ENCODE measurements at regions not wholly inside any gene's neighbourhood (a gene's known extent, or its start where the extent isn't known, plus 50 kb on each side); places are given as distances from the start of the nearest gene placed in this dataset.
A peak's percentile ranks its signal among the peaks of the same experiment; 100 is the strongest.

DNA sequence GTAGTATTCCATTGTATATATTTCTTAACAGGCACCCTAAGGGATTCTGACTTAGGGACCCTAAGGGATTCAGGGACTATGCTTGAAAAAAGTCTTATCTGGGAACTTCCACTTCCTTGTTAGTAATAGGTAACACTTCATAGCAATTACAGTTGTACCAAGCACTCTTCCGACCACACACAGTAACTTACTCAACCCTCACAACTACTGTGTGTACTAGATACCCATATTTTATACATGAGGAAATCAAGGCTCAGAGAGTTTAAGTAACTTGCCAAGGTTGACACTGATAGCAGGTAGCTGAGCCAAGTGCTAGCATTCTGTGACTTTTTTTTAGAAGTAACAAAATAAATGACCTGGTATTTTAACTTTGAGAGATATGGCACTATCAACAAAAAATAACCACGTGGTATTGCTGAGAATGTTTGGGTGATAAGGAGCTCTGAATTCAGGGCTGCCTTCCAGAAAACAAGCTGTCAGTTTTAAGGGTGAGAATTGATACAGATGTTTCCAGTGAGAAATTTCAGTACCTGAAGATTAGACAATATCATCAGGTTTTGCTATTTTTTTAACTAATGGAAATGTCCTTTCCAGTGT lies 210.3 kb upstream of the SUCLG2 start:
- TF ChIP-seq, protein P1, sequence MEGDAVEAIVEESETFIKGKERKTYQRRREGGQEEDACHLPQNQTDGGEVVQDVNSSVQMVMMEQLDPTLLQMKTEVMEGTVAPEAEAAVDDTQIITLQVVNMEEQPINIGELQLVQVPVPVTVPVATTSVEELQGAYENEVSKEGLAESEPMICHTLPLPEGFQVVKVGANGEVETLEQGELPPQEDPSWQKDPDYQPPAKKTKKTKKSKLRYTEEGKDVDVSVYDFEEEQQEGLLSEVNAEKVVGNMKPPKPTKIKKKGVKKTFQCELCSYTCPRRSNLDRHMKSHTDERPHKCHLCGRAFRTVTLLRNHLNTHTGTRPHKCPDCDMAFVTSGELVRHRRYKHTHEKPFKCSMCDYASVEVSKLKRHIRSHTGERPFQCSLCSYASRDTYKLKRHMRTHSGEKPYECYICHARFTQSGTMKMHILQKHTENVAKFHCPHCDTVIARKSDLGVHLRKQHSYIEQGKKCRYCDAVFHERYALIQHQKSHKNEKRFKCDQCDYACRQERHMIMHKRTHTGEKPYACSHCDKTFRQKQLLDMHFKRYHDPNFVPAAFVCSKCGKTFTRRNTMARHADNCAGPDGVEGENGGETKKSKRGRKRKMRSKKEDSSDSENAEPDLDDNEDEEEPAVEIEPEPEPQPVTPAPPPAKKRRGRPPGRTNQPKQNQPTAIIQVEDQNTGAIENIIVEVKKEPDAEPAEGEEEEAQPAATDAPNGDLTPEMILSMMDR (IDR thresholded peaks at IDR 0.05; ENCODE audit: low read depth, low read length), result no peak

DNA sequence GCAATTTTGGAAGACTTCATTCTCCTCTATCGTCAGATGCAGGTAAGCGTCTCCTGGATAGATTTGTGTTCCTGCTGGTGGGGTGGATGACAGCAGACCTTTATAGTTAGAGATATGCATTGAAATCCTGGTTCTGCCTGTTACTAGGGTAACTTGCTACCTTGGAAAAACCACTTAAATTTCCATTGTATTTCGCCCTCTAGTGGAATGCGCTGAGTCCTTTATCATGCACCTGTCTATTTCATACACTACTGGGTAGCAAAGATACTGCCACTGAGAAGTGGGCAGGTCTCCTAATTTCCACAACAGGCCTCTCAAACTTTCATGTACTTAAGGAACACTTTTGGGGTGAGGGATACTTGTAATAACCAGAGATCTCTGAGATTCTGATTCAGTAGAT lies 209.5 kb upstream of the SUCLG2 start:
- peak; percentile 26 for DNase-seq
- H3K36me3 ChIP-seq, result no peaks in the 10 kb centered on the region

More for the DNA sequence above, 210.3 kb upstream of the SUCLG2 start:
- H3K27ac ChIP-seq, result no peak overlapping the region
- H3K9me3 ChIP-seq (ENCODE audit: severe bottlenecking), result no peaks in the 10 kb centered on the region
- no peaks in the 10 kb centered on the region for H3K27me3 ChIP-seq (ENCODE audit: insufficient read depth, low read depth, severe bottlenecking)
- no peaks in the 10 kb centered on the region for H3K36me3 ChIP-seq
- no peak for DNase-seq
- no peak overlapping the region for H3K4me3 ChIP-seq (ENCODE audit: low read depth, low read length)

DNA sequence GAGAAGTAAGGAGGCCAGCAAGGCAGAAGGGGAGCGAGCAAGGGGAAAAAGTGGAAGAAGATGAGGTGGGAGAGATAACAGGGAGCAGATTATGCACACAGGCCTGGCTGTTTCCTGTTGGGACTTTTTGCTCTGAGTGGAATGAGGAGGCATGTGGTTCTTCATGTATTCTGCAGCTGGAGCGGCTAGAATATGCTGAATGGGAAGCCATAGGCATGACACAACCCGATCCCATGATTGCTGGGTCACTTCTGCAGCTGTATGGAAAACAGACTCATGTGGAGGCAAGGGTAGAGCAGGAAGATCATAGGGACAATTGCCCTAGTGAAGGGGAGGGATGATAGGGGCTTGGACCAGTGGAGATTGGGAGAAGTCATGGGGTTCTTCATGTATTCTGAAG lies 206.0 kb upstream of the SUCLG2 start:
- H3K27ac ChIP-seq, result no peak overlapping the region
- no peaks in the 10 kb centered on the region for H3K9me3 ChIP-seq (ENCODE audit: severe bottlenecking)
- H3K4me3 ChIP-seq (ENCODE audit: low read depth, low read length), result no peak overlapping the region
- no peak for DNase-seq
- no peaks in the 10 kb centered on the region for H3K27me3 ChIP-seq (ENCODE audit: insufficient read depth, low read depth, severe bottlenecking)
- TF ChIP-seq, protein P1 (IDR thresholded peaks at IDR 0.05; ENCODE audit: low read depth, low read length), result no peak
- H3K36me3 ChIP-seq, result no peaks in the 10 kb centered on the region

More for the DNA sequence above, 209.5 kb upstream of the SUCLG2 start:
- TF ChIP-seq, protein P1 (IDR thresholded peaks at IDR 0.05; ENCODE audit: low read depth, low read length), result peak; percentile 36; the same call in 1 of the 2 replicates
- H3K27ac ChIP-seq, result no peak overlapping the region
- no peak overlapping the region for H3K4me3 ChIP-seq (ENCODE audit: low read depth, low read length)
- no peaks in the 10 kb centered on the region for H3K27me3 ChIP-seq (ENCODE audit: insufficient read depth, low read depth, severe bottlenecking)
- no peaks in the 10 kb centered on the region for H3K9me3 ChIP-seq (ENCODE audit: severe bottlenecking)

DNA sequence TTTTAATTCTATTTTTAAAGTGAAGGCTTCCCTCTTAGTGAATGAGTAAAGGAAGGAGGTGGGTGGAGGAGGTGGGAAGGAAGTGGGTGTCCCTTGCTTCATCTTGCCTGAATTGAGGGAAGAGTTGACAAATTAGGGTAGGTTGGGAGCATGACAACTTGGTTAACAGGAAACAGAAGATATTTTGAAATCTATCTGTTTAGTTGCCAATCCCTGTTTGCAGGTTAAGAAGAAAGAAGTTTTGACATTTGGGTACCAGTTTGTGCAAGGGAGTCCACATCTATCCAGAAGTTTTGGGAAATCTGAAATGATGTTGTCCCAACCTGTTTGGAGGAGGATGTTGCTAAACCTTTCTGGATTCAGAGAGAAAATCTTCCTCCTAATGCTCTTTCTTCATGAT lies 204.1 kb upstream of the SUCLG2 start:
- H3K36me3 ChIP-seq, result no peaks in the 10 kb centered on the region

DNA sequence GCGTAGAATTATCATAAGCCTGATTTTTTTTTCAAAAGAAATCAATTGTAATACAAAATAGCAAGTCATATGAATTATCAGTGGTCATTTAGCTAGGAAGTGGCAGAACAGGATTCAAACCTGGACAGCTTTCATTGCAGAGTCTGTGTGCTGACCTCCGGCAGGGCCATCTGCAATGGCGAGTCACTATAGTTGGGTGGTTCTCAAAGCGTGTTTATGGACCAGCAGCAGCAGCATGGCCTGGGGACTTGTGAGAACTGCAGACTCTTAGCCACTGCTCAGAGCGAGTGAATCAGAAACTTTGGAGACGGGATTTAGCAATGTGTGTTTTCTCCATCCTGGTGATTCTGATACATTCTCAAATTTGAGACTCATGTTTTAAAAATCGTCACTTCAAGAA lies 202.3 kb upstream of the SUCLG2 start:
- no peaks in the 10 kb centered on the region for H3K36me3 ChIP-seq
- no peak overlapping the region for H3K27ac ChIP-seq
- H3K27me3 ChIP-seq (ENCODE audit: insufficient read depth, low read depth, severe bottlenecking), result no peaks in the 10 kb centered on the region
- H3K9me3 ChIP-seq (ENCODE audit: severe bottlenecking), result no peaks in the 10 kb centered on the region
- TF ChIP-seq, protein P1 (IDR thresholded peaks at IDR 0.05; ENCODE audit: low read depth, low read length), result no peak
- no peak overlapping the region for H3K4me3 ChIP-seq (ENCODE audit: low read depth, low read length)
- no peak for DNase-seq

More for the DNA sequence above, 204.1 kb upstream of the SUCLG2 start:
- Histone ChIP-seq H3K4me3 (ENCODE audit: low read depth, low read length) (no peak overlapping the region), H3K9me3 (ENCODE audit: severe bottlenecking) (no peaks in the 10 kb centered on the region), H3K27ac (no peak overlapping the region), H3K27me3 (ENCODE audit: insufficient read depth, low read depth, severe bottlenecking) (no peaks in the 10 kb centered on the region)
- TF ChIP-seq, protein P1 (IDR thresholded peaks at IDR 0.05; ENCODE audit: low read depth, low read length), result no peak
- no peak for DNase-seq

DNA sequence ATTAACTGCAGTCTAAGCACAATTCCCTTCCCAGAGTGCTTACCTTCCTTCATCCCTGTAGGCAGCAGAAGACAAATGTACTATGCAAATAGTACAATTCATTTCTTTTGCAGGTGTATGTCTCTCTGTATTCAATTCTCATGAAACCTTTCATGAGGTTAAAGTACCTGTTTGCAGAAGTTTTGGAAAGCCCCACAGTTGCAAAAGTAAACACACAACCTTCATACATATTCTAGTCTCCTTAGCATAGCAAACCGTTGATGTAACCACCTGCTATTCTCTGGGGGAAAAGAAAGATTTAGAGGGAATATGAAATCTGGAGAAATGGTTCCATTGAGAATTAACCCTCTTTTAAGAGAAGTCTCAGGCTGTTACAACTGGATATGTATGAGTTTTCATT lies 200.3 kb upstream of the SUCLG2 start:
- H3K9me3 ChIP-seq (ENCODE audit: severe bottlenecking), result no peaks in the 10 kb centered on the region
- DNase-seq, result no peak
- H3K27me3 ChIP-seq (ENCODE audit: insufficient read depth, low read depth, severe bottlenecking), result no peaks in the 10 kb centered on the region
- TF ChIP-seq, protein P1 (IDR thresholded peaks at IDR 0.05; ENCODE audit: low read depth, low read length), result no peak
- no peaks in the 10 kb centered on the region for H3K36me3 ChIP-seq
- no peak overlapping the region for H3K27ac ChIP-seq
- no peak overlapping the region for H3K4me3 ChIP-seq (ENCODE audit: low read depth, low read length)
